ENCODE measurements at regions not wholly inside any gene's neighbourhood (a gene's known extent, or its start where the extent isn't known, plus 50 kb on each side); places are given as distances from the start of the nearest gene placed in this dataset.

DNA sequence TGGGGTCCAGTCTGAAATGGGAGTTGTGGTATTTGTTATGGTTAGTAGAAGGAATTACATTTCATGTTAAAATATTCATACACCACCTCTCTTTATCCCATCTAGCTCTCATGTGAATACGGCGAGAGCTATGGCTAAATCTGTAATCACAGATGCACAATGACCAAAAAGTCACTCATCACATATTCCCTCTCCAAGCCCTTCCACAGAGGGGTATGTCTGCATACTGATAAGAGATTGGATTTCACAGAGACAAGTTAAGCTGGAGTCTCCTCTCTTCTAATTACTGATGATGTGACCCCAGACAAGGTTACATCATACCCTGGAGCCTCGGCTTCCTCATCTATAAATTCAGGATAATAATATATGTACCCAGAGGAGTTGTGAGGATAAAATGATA, 237.8 kb upstream of the RHOBTB1 start:
- DNase-seq (ENCODE audit: extremely low read depth, insufficient read length): no peak
- Histone ChIP-seq H3K27me3 (replicated peaks; ENCODE audit: control insufficient read depth, insufficient read depth, low read length) (no peaks in the 10 kb centered on the region), H3K36me3 (ENCODE audit: control insufficient read depth, insufficient read depth, low read length) (no peaks in the 10 kb centered on the region), H3K4me3 (replicated peaks; ENCODE audit: low read depth, low read length) (no peak overlapping the region)
- TF ChIP-seq, protein P1, sequence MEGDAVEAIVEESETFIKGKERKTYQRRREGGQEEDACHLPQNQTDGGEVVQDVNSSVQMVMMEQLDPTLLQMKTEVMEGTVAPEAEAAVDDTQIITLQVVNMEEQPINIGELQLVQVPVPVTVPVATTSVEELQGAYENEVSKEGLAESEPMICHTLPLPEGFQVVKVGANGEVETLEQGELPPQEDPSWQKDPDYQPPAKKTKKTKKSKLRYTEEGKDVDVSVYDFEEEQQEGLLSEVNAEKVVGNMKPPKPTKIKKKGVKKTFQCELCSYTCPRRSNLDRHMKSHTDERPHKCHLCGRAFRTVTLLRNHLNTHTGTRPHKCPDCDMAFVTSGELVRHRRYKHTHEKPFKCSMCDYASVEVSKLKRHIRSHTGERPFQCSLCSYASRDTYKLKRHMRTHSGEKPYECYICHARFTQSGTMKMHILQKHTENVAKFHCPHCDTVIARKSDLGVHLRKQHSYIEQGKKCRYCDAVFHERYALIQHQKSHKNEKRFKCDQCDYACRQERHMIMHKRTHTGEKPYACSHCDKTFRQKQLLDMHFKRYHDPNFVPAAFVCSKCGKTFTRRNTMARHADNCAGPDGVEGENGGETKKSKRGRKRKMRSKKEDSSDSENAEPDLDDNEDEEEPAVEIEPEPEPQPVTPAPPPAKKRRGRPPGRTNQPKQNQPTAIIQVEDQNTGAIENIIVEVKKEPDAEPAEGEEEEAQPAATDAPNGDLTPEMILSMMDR (IDR thresholded peaks at IDR 0.05; ENCODE audit: insufficient read depth, low read length, poor library complexity, severe bottlenecking): no peak

DNA sequence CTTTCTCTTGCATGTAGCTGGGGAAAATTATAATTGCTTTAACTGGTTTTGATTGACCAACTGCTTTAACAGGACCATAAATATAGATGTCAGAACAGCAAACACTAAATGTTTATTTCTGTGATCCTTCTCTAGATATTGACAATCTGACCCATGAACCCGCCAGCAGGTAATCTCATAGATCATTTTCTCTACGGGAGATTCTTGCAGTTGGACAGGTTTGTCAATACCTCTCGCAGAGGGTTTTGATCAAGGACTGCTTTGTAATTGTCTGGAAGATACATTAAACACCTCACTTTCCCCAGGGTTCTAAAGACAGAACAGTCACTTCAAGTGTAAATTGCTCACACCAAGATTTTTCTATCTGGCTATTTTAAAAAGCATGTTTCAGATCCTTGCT, 235.8 kb upstream of the RHOBTB1 start:
- H3K4me3 ChIP-seq (replicated peaks; ENCODE audit: low read depth, low read length): no peak overlapping the region
- TF ChIP-seq, protein P1 (IDR thresholded peaks at IDR 0.05; ENCODE audit: insufficient read depth, low read length, poor library complexity, severe bottlenecking): no peak
- no peaks in the 10 kb centered on the region for H3K27me3 ChIP-seq (replicated peaks; ENCODE audit: control insufficient read depth, insufficient read depth, low read length)
- DNase-seq (ENCODE audit: extremely low read depth, insufficient read length): no peak
- no peaks in the 10 kb centered on the region for H3K36me3 ChIP-seq (ENCODE audit: control insufficient read depth, insufficient read depth, low read length)

DNA sequence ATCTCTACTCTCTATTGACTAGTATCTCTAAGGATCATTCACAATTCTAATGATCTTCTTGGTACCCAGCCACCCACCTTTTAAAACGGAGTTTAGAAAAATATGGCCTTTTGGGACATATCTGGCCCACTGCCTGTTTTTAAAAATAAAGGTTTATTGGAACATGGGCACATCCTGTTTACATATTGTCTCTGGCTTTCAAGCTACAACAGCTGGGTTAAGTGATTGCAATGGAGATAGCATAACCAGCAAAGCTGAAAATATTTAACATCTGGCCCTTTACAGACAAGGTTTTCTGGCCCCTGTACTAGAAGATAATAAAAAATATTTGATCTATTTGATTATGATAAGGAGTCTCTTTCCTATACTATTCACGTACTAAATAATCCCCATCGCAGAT, 232.4 kb upstream of the RHOBTB1 start:
- TF ChIP-seq, protein P1 (IDR thresholded peaks at IDR 0.05; ENCODE audit: insufficient read depth, low read length, poor library complexity, severe bottlenecking): no peak
- no peaks in the 10 kb centered on the region for H3K27me3 ChIP-seq (replicated peaks; ENCODE audit: control insufficient read depth, insufficient read depth, low read length)
- no peaks in the 10 kb centered on the region for H3K36me3 ChIP-seq (ENCODE audit: control insufficient read depth, insufficient read depth, low read length)
- no peak for DNase-seq (ENCODE audit: extremely low read depth, insufficient read length)
- no peak overlapping the region for H3K4me3 ChIP-seq (replicated peaks; ENCODE audit: low read depth, low read length)

DNA sequence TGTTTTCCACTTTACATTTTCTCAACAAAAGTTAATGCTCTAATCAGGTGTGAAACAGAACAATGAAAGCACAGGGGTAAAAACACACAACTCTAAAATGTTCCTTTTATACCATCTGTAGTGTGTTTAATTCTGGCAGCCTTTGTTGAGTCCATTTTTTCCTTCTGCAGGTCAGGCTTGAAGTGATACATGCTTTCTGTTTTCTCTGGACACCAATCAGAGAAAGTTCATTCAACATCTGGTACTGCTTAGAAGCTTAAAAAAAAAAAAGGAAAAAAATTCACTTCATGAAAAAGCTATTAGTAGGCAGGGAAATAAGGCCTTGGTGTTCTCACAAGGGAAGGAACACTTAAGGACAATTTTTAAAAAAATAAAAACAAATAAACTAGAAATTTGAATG, 231.3 kb upstream of the RHOBTB1 start:
- no peak for DNase-seq (ENCODE audit: extremely low read depth, insufficient read length)
- H3K4me3 ChIP-seq (replicated peaks; ENCODE audit: low read depth, low read length): no peak overlapping the region
- H3K27me3 ChIP-seq (replicated peaks; ENCODE audit: control insufficient read depth, insufficient read depth, low read length): no peaks in the 10 kb centered on the region
- TF ChIP-seq, protein P1 (IDR thresholded peaks at IDR 0.05; ENCODE audit: insufficient read depth, low read length, poor library complexity, severe bottlenecking): no peak
- no peaks in the 10 kb centered on the region for H3K36me3 ChIP-seq (ENCODE audit: control insufficient read depth, insufficient read depth, low read length)

DNA sequence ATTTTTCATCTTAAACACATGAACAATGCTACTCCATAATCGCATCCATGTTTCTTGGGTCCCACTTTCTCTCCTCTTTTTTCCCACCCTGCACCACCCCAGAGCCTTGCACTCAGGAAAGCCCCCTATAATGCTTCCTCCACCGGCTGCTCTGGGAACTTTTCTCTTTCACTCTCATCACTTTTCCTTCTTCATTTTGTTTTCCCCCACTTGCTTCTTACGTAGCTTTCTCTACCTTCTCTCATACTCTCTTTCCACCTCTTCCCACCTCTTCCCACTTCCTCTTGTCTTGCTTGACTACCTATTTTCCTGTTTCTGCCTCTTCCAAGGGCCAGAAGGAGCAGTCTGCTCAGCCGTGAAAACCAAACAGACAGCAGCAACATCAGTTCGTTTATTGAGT, 229.5 kb upstream of the RHOBTB1 start:
- Histone ChIP-seq H3K27me3 (replicated peaks; ENCODE audit: control insufficient read depth, insufficient read depth, low read length) (no peaks in the 10 kb centered on the region), H3K36me3 (ENCODE audit: control insufficient read depth, insufficient read depth, low read length) (no peaks in the 10 kb centered on the region), H3K4me3 (replicated peaks; ENCODE audit: low read depth, low read length) (no peak overlapping the region)
- TF ChIP-seq, protein P1 (IDR thresholded peaks at IDR 0.05; ENCODE audit: insufficient read depth, low read length, poor library complexity, severe bottlenecking): no peak
- DNase-seq (ENCODE audit: extremely low read depth, insufficient read length): no peak

DNA sequence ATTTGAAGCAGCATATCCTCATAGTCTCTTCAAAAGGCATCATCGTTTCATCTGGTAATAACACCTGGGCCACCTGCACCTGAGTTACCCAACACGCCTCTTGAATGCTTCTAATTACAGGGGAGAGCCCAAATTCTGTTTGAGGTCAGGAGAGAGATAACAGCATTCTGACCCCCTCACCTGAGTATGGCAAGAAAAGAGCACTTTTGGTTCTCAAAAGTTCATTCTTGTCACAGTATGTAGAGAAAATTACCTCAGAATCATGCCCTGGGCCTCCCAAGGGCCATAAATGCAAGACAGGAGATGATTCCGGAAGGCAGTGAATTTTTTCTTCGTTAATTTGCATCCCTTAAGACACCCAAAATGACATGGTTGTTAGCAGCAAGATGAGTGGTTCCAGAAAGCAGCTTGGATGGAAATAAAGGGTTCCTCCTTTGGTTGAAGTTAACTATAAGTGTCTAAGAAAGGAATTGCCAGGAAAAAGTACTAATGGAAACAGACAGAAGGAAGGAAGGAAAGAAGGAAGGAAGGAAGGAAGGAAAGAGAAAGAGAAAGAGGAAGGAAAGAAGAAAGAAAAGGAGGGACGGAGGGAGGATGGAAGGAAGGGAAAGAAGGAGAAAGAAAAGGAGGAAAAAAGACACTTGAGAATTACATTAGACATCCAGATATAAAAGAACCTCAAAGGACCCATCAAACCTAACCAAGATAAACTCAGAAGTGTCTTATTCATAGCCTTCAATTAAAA, 228.4 kb upstream of the RHOBTB1 start:
- Histone ChIP-seq H3K4me3 (replicated peaks; ENCODE audit: low read depth, low read length) (no peak overlapping the region), H3K27me3 (replicated peaks; ENCODE audit: control insufficient read depth, insufficient read depth, low read length) (no peaks in the 10 kb centered on the region), H3K36me3 (ENCODE audit: control insufficient read depth, insufficient read depth, low read length) (no peaks in the 10 kb centered on the region)
- no peak for DNase-seq (ENCODE audit: extremely low read depth, insufficient read length)
- TF ChIP-seq, protein P1 (IDR thresholded peaks at IDR 0.05; ENCODE audit: insufficient read depth, low read length, poor library complexity, severe bottlenecking): no peak
